GM12878 (cell line): ENCODE measurements at regions not wholly inside any gene's neighbourhood (a gene's known extent, or its start where the extent isn't known, plus 50 kb on each side); places are given as distances from the start of the nearest gene placed in this dataset.

ENCODE experiments used
- ATAC-seq: fragments of 200-7000 bp; cut with Tn5 transposase; 3 replicates; pipeline ENCODE4 v1.9.1; 2020; ENCODE audit warnings: mild to moderate bottlenecking, moderate library complexity
- BruUV-seq: library from RNA; stranded (reverse); fragments of 400-500 nt; replicated peaks from 2 replicates; lab custom pipeline; 2021; lab: Mats Ljungman, UMichigan
- CTCF ChIA-PET: fragments of 300-600 bp; sonication (Branson Sonifier 250); formaldehyde crosslinking; extraction: SDS; loops from one replicate; lab custom pipeline; 2021; ENCODE audit warnings: inconsistent platforms; lab: Yijun Ruan, JAX
- POLR2A ChIA-PET: fragments of 350-600 bp; formaldehyde crosslinking; extraction: SDS; loops from one replicate; lab custom pipeline; 2021; ENCODE audit warnings: inconsistent platforms; lab: Charles Lee
- RAD21 ChIA-PET: fragments of 300-600 bp; sonication (Branson Sonifier 250); formaldehyde crosslinking; loops from one replicate; lab custom pipeline; 2023; ENCODE audit warnings: antibody characterized with exemption; ENCODE audit not compliant: unreplicated experiment; lab: Charles Lee
- SMC1A ChIA-PET: fragments of 300-600 bp; sonication (Branson Sonifier 250); formaldehyde crosslinking; loops from one replicate; lab custom pipeline; 2023; ENCODE audit not compliant: unreplicated experiment, uncharacterized antibody; lab: Charles Lee
- DNase-seq: peaks from one replicate; pipeline ENCODE4 v3.0.0-alpha.2; 2011; ENCODE audit warnings: low read depth, low spot score
- FAIRE-seq: peaks from 3 replicates; lab custom pipeline; 2011; peaks lifted over from hg19 to GRCh38; lab: Jason Lieb, UNC
- H2AFZ ChIP-seq: 2 replicates; pipeline ENCODE4 v1.6.0; 2011; ENCODE audit warnings: low read depth, low read length, control low read depth; ENCODE audit not compliant: control insufficient read depth
- H3K27ac ChIP-seq: 2 replicates; pipeline ENCODE4 v1.5.1; 2011; ENCODE audit warnings: control low read depth; ENCODE audit not compliant: control insufficient read depth, insufficient read depth
- H3K27me3 ChIP-seq, 2 experiments: replicated peaks in 1 of 2; 2 replicates each; pipeline versions ENCODE4 v1.6.0 to v1.6.1; 2011; ENCODE audit warnings: low read length in 1 of 2; ENCODE audit not compliant: control insufficient read depth in 2 of 2, insufficient read depth in 2 of 2
- H3K36me3 ChIP-seq, 2 experiments: 2 replicates each; pipeline ENCODE4 v1.5.1; 2011; ENCODE audit warnings: low read length in 1 of 2; ENCODE audit not compliant: control insufficient read depth in 2 of 2, insufficient read depth in 2 of 2
- H3K4me1 ChIP-seq: 2 replicates; pipeline ENCODE4 v1.6.1; 2011; ENCODE audit warnings: mild to moderate bottlenecking, low read length, moderate library complexity, mixed read lengths; ENCODE audit not compliant: control insufficient read depth, insufficient read depth
- H3K4me2 ChIP-seq: 2 replicates; pipeline ENCODE4 v1.6.0; 2011; ENCODE audit warnings: control low read depth; ENCODE audit not compliant: control insufficient read depth, insufficient read depth
- H3K4me3 ChIP-seq: fragments of 200-600 bp; sonication (generic); 2 replicates; pipeline ENCODE4 v1.5.1; 2016
- H3K79me2 ChIP-seq: 2 replicates; pipeline ENCODE4 v1.6.0; 2011; ENCODE audit warnings: low read length; ENCODE audit not compliant: control insufficient read depth, insufficient read depth
- H3K9ac ChIP-seq: 2 replicates; pipeline ENCODE4 v1.8.0; 2011; ENCODE audit warnings: low read length, control low read depth, mixed read lengths; ENCODE audit not compliant: control insufficient read depth, insufficient read depth
- H3K9me3 ChIP-seq: replicated peaks from 3 replicates; pipeline ENCODE4 v1.5.1; 2011; ENCODE audit warnings: mild to moderate bottlenecking, low read length; ENCODE audit not compliant: control insufficient read depth, insufficient read depth
- H4K20me1 ChIP-seq: 2 replicates; pipeline ENCODE4 v1.6.0; 2011; ENCODE audit not compliant: control insufficient read depth, insufficient read depth
- CHD2 ChIP-seq: IDR thresholded peaks from 2 replicates; pipeline ENCODE4 v1.6.1; 2011; ENCODE audit warnings: low read depth, low read length, improper control_type of control experiment, borderline replicate concordance
- CREM ChIP-seq: IDR thresholded peaks from 2 replicates; pipeline ENCODE4 v1.6.1; 2014; ENCODE audit warnings: antibody characterized with exemption, low read depth
- EED ChIP-seq: sonication (generic); IDR thresholded peaks from 2 replicates; pipeline ENCODE4 v1.6.1; 2016; ENCODE audit warnings: antibody characterized with exemption, low read depth
- EGR1 ChIP-seq, 2 experiments: IDR thresholded peaks; 1 replicate in 1 of 2; 2 replicates in 1 of 2; pipeline ENCODE4 v1.6.1; 2011 to 2012; ENCODE audit warnings: low read depth in 2 of 2, low read length in 2 of 2, borderline replicate concordance in 1 of 2, mild to moderate bottlenecking in 1 of 2, moderate library complexity in 1 of 2
- FOXM1 ChIP-seq: IDR thresholded peaks from 2 replicates; pipeline ENCODE4 v1.6.1; 2012; ENCODE audit warnings: low read depth, mild to moderate bottlenecking, inconsistent platforms, low read length, moderate library complexity
- GABPA ChIP-seq: IDR thresholded peaks from 2 replicates; pipeline ENCODE4 v1.6.1; 2014; ENCODE audit warnings: antibody characterized with exemption, low read depth, mild to moderate bottlenecking, inconsistent platforms
- JUNB ChIP-seq: IDR thresholded peaks from 2 replicates; pipeline ENCODE4 v1.6.1; 2016; ENCODE audit warnings: antibody characterized with exemption, mild to moderate bottlenecking
- LARP7 ChIP-seq: fragments of 450-650 bp; IDR thresholded peaks from 2 replicates; pipeline ENCODE4 v1.6.1; 2017; ENCODE audit warnings: mild to moderate bottlenecking
- MTA3 ChIP-seq: IDR thresholded peaks from 2 replicates; pipeline ENCODE4 v1.6.1; 2012; ENCODE audit warnings: low read length, inconsistent platforms, borderline replicate concordance
- NBN ChIP-seq: fragments of 450-650 bp; IDR thresholded peaks from 2 replicates; pipeline ENCODE4 v1.6.1; 2016
- NR2C2 ChIP-seq: IDR thresholded peaks from 2 replicates; pipeline ENCODE4 v1.6.1; 2011; ENCODE audit warnings: borderline replicate concordance, low read depth; ENCODE audit not compliant: control insufficient read depth, insufficient read length
- RUNX3 ChIP-seq: IDR thresholded peaks from 2 replicates; pipeline ENCODE4 v1.6.1; 2012; ENCODE audit warnings: low read length, inconsistent platforms
- SIN3A ChIP-seq: IDR thresholded peaks from 2 replicates; pipeline ENCODE4 v1.6.1; 2012; ENCODE audit warnings: low read depth, low read length, improper control_type of control experiment
- TAF1 ChIP-seq: IDR thresholded peaks from 2 replicates; pipeline ENCODE4 v1.6.1; 2011; ENCODE audit warnings: mild to moderate bottlenecking, low read depth, low read length, borderline replicate concordance
- TARDBP ChIP-seq: IDR thresholded peaks from 2 replicates; pipeline ENCODE4 v1.6.1; 2016; ENCODE audit warnings: borderline replicate concordance
- TCF12 ChIP-seq: IDR thresholded peaks from 2 replicates; pipeline ENCODE4 v1.6.1; 2011; ENCODE audit warnings: low read depth, mild to moderate bottlenecking, low read length
- YY1 ChIP-seq: IDR thresholded peaks from 2 replicates; pipeline ENCODE4 v1.6.1; 2011; ENCODE audit warnings: low read depth, mild to moderate bottlenecking, low read length
- ZNF384 ChIP-seq: IDR thresholded peaks from 2 replicates; pipeline ENCODE4 v1.6.1; 2012; ENCODE audit warnings: low read depth, mild to moderate bottlenecking, low read length, improper control_type of control experiment, borderline replicate concordance
- WGBS: methylation state at CpG from one replicate; pipeline ENCODE4 v1.1.6; 2016; ENCODE audit warnings: low lambda C conversion rate; ENCODE audit not compliant: insufficient replicate concordance, insufficient coverage; ENCODE audit errors: missing lambda C conversion rate; 5-methylcytosine and 5-hydroxymethylcytosine counted together
- in situ Hi-C: fragments of 300-500 bp; cut with MboI; formaldehyde crosslinking; loops from 9 replicates; pipeline ENCODE4 v1.14.3; 2018; ENCODE audit warnings: mixed read lengths
- intact Hi-C: fragments of 100-400 bp; cut with micrococcal nuclease; formaldehyde crosslinking; loops from one replicate; pipeline ENCODE4 v1.14.2; 2022; ENCODE audit not compliant: unreplicated experiment

GRCh38 chr6:139659711-139660110 lies 285.3 kb upstream of the CITED2 start:
- H3K4me2 ChIP-seq = no peak overlapping the region
- 48% methylated on average over 2 of the region's 2 CpGs for WGBS
- H3K9me3 ChIP-seq = no peaks in the 10 kb centered on the region
- no peaks in the 10 kb centered on the region for H3K27me3 ChIP-seq
- SMC1A ChIA-PET = interaction anchor here (1.0 kb wide), 1 partner anchor 14 kb away, joined by 3 read pairs; no protein-coding TSS in a partner anchor
- no peak overlapping the region for H3K4me3 ChIP-seq
- no peaks in the 10 kb centered on the region for H3K4me1 ChIP-seq
- no TSS peak for BruUV-seq
- intact Hi-C loops (no loop called here), in situ Hi-C loops (no loop called here)
- ATAC-seq (no peak), FAIRE-seq (no peak), DNase-seq (no peak)
- RAD21 ChIA-PET = no interaction called here
- no peak overlapping the region for H2AFZ ChIP-seq
- no peak overlapping the region for H3K9ac ChIP-seq
- CTCF ChIA-PET = no interaction called here
- POLR2A ChIA-PET = no interaction called here
- no peaks in the 10 kb centered on the region for H4K20me1 ChIP-seq
- H3K79me2 ChIP-seq = no peaks in the 10 kb centered on the region
- TF ChIP-seq CREM (no peak), CHD2 (no peak), FOXM1 (no peak), MTA3 (no peak), TAF1 (no peak), SIN3A (no peak), EED (no peak), RUNX3 (no peak), TCF12 (no peak), YY1 (no peak), EGR1 (IDR thresholded peaks at IDR 0.05; ENCODE audit: borderline replicate concordance in 1 of 2, low read depth in 2 of 2, low read length in 2 of 2) (no peak), JUNB (no peak), NR2C2 (no peak), LARP7 (no peak), NBN (no peak), ZNF384 (no peak), TARDBP (no peak), GABPA (no peak)
- no peaks in the 10 kb centered on the region for H3K36me3 ChIP-seq
- no peak overlapping the region for H3K27ac ChIP-seq
